Sigmoid colon (tissue), 6 donors: ENCODE measurements at regions not wholly inside any gene's neighbourhood (a gene's known extent, or its start where the extent isn't known, plus 50 kb on each side); places are given as distances from the start of the nearest gene placed in this dataset.

Experiments
- DNase-seq: peaks from one replicate; pipeline ENCODE4 v3.0.0-alpha.2; 2019
- H3K27ac ChIP-seq, 4 donors: fragments of 200-600 bp; sonication (generic); one replicate each; pipeline ENCODE4 v1.5.1; 2016 to 2019; ENCODE audit warnings: mild to moderate bottlenecking in 1 of 4
- H3K27me3 ChIP-seq, 3 donors: fragments of 200-600 bp; sonication (generic); one replicate each; pipeline ENCODE4 v1.5.1; 2019; ENCODE audit warnings: mild to moderate bottlenecking in 1 of 3
- H3K36me3 ChIP-seq, 4 donors: fragments of 200-600 bp; sonication (generic); one replicate each; pipeline ENCODE4 v1.5.1; 2016 to 2019
- H3K4me1 ChIP-seq, 4 donors: fragments of 200-600 bp; sonication (generic); one replicate each; pipeline ENCODE4 v1.5.1; 2017 to 2019
- H3K4me3 ChIP-seq, 4 donors: fragments of 200-600 bp; sonication (generic); one replicate each; pipeline ENCODE4 v1.5.1; 2017 to 2019; ENCODE audit warnings: mild to moderate bottlenecking in 2 of 4, moderate library complexity in 1 of 4
- H3K9me3 ChIP-seq, 4 donors: fragments of 200-600 bp in 3 of 4; sonication (generic) in 3 of 4; one replicate each; pipeline versions ENCODE4 v1.5.1 to v1.6.1; 2013 to 2019
- CTCF ChIP-seq, 4 experiments: fragments of 450-650 bp in 3 of 4; fragments of 200-600 bp in 1 of 4; IDR thresholded peaks; one replicate each; pipeline ENCODE4 v1.5.1; 2016 to 2019; ENCODE audit warnings: antibody characterized with exemption in 4 of 4, mild to moderate bottlenecking in 3 of 4, moderate library complexity in 2 of 4
- EP300 ChIP-seq, 4 donors: sonication (generic); formaldehyde crosslinking; IDR thresholded peaks; one replicate each; pipeline ENCODE4 v1.6.1; 2017; ENCODE audit warnings: antibody characterized with exemption in 4 of 4
- POLR2A ChIP-seq, 2 donors: fragments of 450-650 bp; IDR thresholded peaks; one replicate each; pipeline ENCODE4 v1.6.1; 2016; ENCODE audit warnings: antibody characterized with exemption in 2 of 2, mild to moderate bottlenecking in 2 of 2, moderate library complexity in 2 of 2
- POLR2AphosphoS5 ChIP-seq, 4 donors: sonication (generic); formaldehyde crosslinking; IDR thresholded peaks; one replicate each; pipeline ENCODE4 v1.6.1; 2017; ENCODE audit warnings: antibody characterized with exemption in 4 of 4
- WGBS, 2 donors: extraction: QIAGEN DNeasy Blood & Tissue Kit; methylation state at CpG; one replicate each; pipeline ENCODE4 v1.1.7; 2013; 5-methylcytosine and 5-hydroxymethylcytosine counted together
- intact Hi-C: fragments of 100-400 bp; cut with DNase I; formaldehyde crosslinking; loops from one replicate; pipeline ENCODE4 v1.15.1; 2023
- donor health status: healthy with polysubstance abuse.
- donor health status: healthy.

- Histone ChIP-seq H3K36me3 (no peaks in the 10 kb centered on the region), H3K4me1 (peaks cover 0 to 13% (median 3%) of the 10 kb centered on the region in 4 donors), H3K4me3 (no peak overlapping the region), H3K27ac (no peak overlapping the region), H3K27me3 (no peaks in the 10 kb centered on the region), H3K9me3 (no peaks in the 10 kb centered on the region)
- TF ChIP-seq POLR2A (IDR thresholded peaks at IDR 0.05), result no peak
- no peak for TF ChIP-seq EP300 (IDR thresholded peaks at IDR 0.05)
- no peak for TF ChIP-seq CTCF (IDR thresholded peaks at IDR 0.05)
- no peak for TF ChIP-seq POLR2AphosphoS5 (IDR thresholded peaks at IDR 0.05)
- WGBS, 2 donors, result 86 to 88% methylated on average over 7 of the region's 7 CpGs
- intact Hi-C loops, result no loop called here
- no peak for DNase-seq
Measured at GRCh38 chr11:91798240-91798639, 426.4 kb upstream of the FAT3 start.

GRCh38 chr11:91796999-91797398 lies 427.6 kb upstream of the FAT3 start:
- no peak overlapping the region for H3K27ac ChIP-seq
- intact Hi-C loops, result no loop called here
- peaks cover 0 to 13% (median 3%) of the 10 kb centered on the region in 4 donors for H3K4me1 ChIP-seq
- no peak overlapping the region for H3K4me3 ChIP-seq
- no peak for TF ChIP-seq POLR2AphosphoS5 (IDR thresholded peaks at IDR 0.05)
- no peaks in the 10 kb centered on the region for H3K27me3 ChIP-seq
- H3K36me3 ChIP-seq, result no peaks in the 10 kb centered on the region
- no peak for DNase-seq
- no peaks in the 10 kb centered on the region for H3K9me3 ChIP-seq

GRCh38 chr11:91795139-91795887 lies 429.3 kb upstream of the FAT3 start:
- no peaks in the 10 kb centered on the region for H3K27me3 ChIP-seq
- peaks cover 0 to 13% (median 3%) of the 10 kb centered on the region in 4 donors for H3K4me1 ChIP-seq
- intact Hi-C loops, result no loop called here
- H3K9me3 ChIP-seq, result no peaks in the 10 kb centered on the region
- TF ChIP-seq EP300 (IDR thresholded peaks at IDR 0.05), result no peak
- TF ChIP-seq POLR2AphosphoS5 (IDR thresholded peaks at IDR 0.05), result no peak
- no peak for TF ChIP-seq CTCF (IDR thresholded peaks at IDR 0.05)
- no peak overlapping the region for H3K27ac ChIP-seq
- no peaks in the 10 kb centered on the region for H3K36me3 ChIP-seq
- whole genome bisulfite sequencing, 2 donors, result 77 to 85% methylated on average over 2 of the region's 2 CpGs
- DNase-seq, result no peak
- H3K4me3 ChIP-seq, result no peak overlapping the region

- no peak overlapping the region for H3K4me3 ChIP-seq
- DNase-seq, result no peak
- 61 to 76% methylated on average over 3 of the region's 3 CpGs for WGBS, 2 donors
- H3K9me3 ChIP-seq, result no peaks in the 10 kb centered on the region
- H3K27me3 ChIP-seq, result no peaks in the 10 kb centered on the region
- intact Hi-C loops, result no loop called here
- no peaks in the 10 kb centered on the region for H3K36me3 ChIP-seq
- TF ChIP-seq EP300 (IDR thresholded peaks at IDR 0.05) (no peak), POLR2A (IDR thresholded peaks at IDR 0.05) (no peak), CTCF (IDR thresholded peaks at IDR 0.05) (no peak), POLR2AphosphoS5 (IDR thresholded peaks at IDR 0.05) (no peak)
- no peak overlapping the region for H3K27ac ChIP-seq
- peaks cover 0 to 13% (median 3%) of the 10 kb centered on the region in 4 donors for H3K4me1 ChIP-seq
Measured at GRCh38 chr11:91794146-91794545, 430.5 kb upstream of the FAT3 start.

GRCh38 chr11:91792779-91793262 lies 431.8 kb upstream of the FAT3 start:
- Histone ChIP-seq H3K27me3 (no peaks in the 10 kb centered on the region), H3K36me3 (no peaks in the 10 kb centered on the region), H3K4me3 (no peak overlapping the region), H3K4me1 (peaks cover 0 to 13% (median 3%) of the 10 kb centered on the region in 4 donors), H3K9me3 (no peaks in the 10 kb centered on the region), H3K27ac (no peak overlapping the region)
- TF ChIP-seq EP300 (IDR thresholded peaks at IDR 0.05) (no peak), POLR2AphosphoS5 (IDR thresholded peaks at IDR 0.05) (no peak), POLR2A (IDR thresholded peaks at IDR 0.05) (no peak), CTCF (IDR thresholded peaks at IDR 0.05) (no peak)
- no peak for DNase-seq
- intact Hi-C loops, result no loop called here
- 80 to 92% methylated on average over 4 of the region's 4 CpGs for WGBS, 2 donors
